ENCODE measurements at regions not wholly inside any gene's neighbourhood (a gene's known extent, or its start where the extent isn't known, plus 50 kb on each side); places are given as distances from the start of the nearest gene placed in this dataset.
"Not testable (repeated sequence)": the region's sequence is repeated elsewhere in the genome, so short reads cannot be mapped to it uniquely, and the experiment has no call there.

DNA sequence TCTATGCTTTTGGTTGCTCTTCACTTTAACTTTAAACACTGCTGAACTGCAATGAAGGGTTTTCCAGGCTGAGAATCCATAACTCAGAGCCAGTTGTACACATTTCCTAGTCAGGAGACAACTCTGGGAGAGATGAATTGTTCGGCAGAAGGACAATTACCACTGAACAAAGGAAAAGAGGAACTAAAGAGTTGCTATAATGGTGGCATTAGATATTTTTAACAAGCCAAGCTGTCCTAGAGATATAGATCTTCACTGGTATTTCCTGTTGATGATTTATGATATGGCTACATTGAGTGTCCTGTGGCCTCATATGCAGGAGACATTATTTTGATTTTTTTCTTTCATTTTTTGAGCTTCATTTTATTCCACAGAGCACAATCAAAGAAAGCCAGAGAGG lies 219.1 kb upstream of the PCSK5 start:
- Mint-ChIP-seq H3K9me3 (no peaks in the 10 kb centered on the region), H3K36me3 (no peaks in the 10 kb centered on the region), H3K4me3 (no peak overlapping the region), H3K27ac (no peak overlapping the region), H3K27me3 (peaks cover 9 to 18% of the 10 kb centered on the region in 2 donors), H3K4me1 (no peaks in the 10 kb centered on the region)
- CTCF ChIA-PET, result no interaction called here
- ATAC-seq (replicated peaks in 1 of 4), result no peak
- Histone ChIP-seq H3K9me3 (no peaks in the 10 kb centered on the region), H3K27ac (ENCODE audit: low read length) (no peak overlapping the region), H3K4me1 (ENCODE audit: control insufficient read depth in 1 of 2, extremely low read depth in 1 of 2, insufficient read depth in 2 of 2, low read length in 2 of 2) (no peaks in the 10 kb centered on the region), H3K36me3 (ENCODE audit: control insufficient read depth in 2 of 2, extremely low read depth in 1 of 2, insufficient read depth in 1 of 2, low read length in 1 of 2) (no peaks in the 10 kb centered on the region), H3K4me3 (ENCODE audit: control insufficient read depth in 1 of 2, extremely low read depth in 1 of 2, low read length in 1 of 2) (no peak overlapping the region), H3K27me3 (replicated peaks in 1 of 2; ENCODE audit: control insufficient read depth in 2 of 2, extremely low read depth in 1 of 2, insufficient read depth in 2 of 2, low read length in 1 of 2) (no peaks in the 10 kb centered on the region)
- DNase-seq, result no peak
- POLR2A ChIA-PET, result no interaction called here
- 17% methylated on average over 1 of the region's 1 CpG for WGBS (ENCODE audit: insufficient coverage)

DNA sequence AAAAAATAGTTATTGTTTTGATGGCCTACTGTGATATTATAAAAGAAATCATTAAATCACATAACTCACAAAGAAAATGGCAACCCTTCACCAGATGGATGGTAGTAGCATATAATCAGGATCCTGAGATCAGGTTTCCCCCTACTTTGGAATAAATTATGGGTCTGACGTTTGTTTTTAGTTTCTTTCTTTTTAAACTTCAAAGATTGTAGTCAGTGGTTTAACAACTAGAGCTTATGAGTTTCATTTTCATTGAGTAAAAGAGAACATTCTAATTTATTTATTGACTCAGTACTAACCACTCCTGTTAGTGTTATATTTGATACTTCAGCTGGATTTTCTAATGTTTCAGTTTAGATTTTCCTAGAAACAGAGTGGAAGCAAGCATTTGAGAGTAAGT lies 218.0 kb upstream of the PCSK5 start:
- Mint-ChIP-seq H3K36me3 (no peaks in the 10 kb centered on the region), H3K27me3 (peaks cover 4 to 15% of the 10 kb centered on the region in 2 donors), H3K27ac (no peak overlapping the region), H3K4me3 (no peak overlapping the region), H3K9me3 (no peaks in the 10 kb centered on the region), H3K4me1 (no peaks in the 10 kb centered on the region)
- Histone ChIP-seq H3K36me3 (ENCODE audit: control insufficient read depth in 2 of 2, extremely low read depth in 1 of 2, insufficient read depth in 1 of 2, low read length in 1 of 2) (no peaks in the 10 kb centered on the region), H3K27me3 (replicated peaks in 1 of 2; ENCODE audit: control insufficient read depth in 2 of 2, extremely low read depth in 1 of 2, insufficient read depth in 2 of 2, low read length in 1 of 2) (no peaks in the 10 kb centered on the region), H3K9me3 (no peaks in the 10 kb centered on the region), H3K4me3 (ENCODE audit: control insufficient read depth in 1 of 2, extremely low read depth in 1 of 2, low read length in 1 of 2) (no peak overlapping the region), H3K27ac (ENCODE audit: low read length) (no peak overlapping the region), H3K4me1 (ENCODE audit: control insufficient read depth in 1 of 2, extremely low read depth in 1 of 2, insufficient read depth in 2 of 2, low read length in 2 of 2) (no peaks in the 10 kb centered on the region)
- ChIA-PET CTCF (no interaction called here), POLR2A (no interaction called here)
- no CpG with 5 or more reads among the region's 1 CpG for WGBS (ENCODE audit: insufficient coverage)
- DNase-seq (no peak), ATAC-seq (replicated peaks in 1 of 4) (no peak)

DNA sequence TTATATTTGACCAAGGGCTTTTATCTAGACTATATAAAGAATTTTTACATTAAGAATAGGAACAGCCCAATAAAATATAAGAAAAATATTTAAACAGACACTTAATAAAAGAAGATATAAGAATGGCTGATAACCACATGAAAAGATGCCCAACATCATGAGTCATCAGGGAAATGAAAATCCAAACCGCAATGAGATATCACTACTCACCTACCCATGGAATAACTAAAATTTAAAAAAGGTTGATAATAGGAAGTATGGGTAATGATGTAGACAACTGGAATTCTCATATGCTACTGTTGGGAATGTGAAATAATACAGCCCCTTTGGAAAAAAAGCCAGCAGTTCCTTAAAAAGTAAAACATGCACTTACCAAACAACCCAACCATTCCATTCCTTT lies 206.9 kb upstream of the PCSK5 start:
- no CpG with 5 or more reads among the region's 1 CpG for WGBS (ENCODE audit: insufficient coverage)
- Histone ChIP-seq H3K27ac (ENCODE audit: low read length) (no peak overlapping the region), H3K9me3 (no peaks in the 10 kb centered on the region), H3K36me3 (ENCODE audit: control insufficient read depth in 2 of 2, extremely low read depth in 1 of 2, insufficient read depth in 1 of 2, low read length in 1 of 2) (no peaks in the 10 kb centered on the region), H3K27me3 (replicated peaks in 1 of 2; ENCODE audit: control insufficient read depth in 2 of 2, extremely low read depth in 1 of 2, insufficient read depth in 2 of 2, low read length in 1 of 2) (no peaks in the 10 kb centered on the region), H3K4me3 (ENCODE audit: control insufficient read depth in 1 of 2, extremely low read depth in 1 of 2, low read length in 1 of 2) (no peak overlapping the region), H3K4me1 (ENCODE audit: control insufficient read depth in 1 of 2, extremely low read depth in 1 of 2, insufficient read depth in 2 of 2, low read length in 2 of 2) (no peaks in the 10 kb centered on the region)
- Mint-ChIP-seq H3K36me3 (no peaks in the 10 kb centered on the region), H3K27me3 (peaks cover 1% of the 10 kb centered on the region in 2 donors), H3K4me1 (no peaks in the 10 kb centered on the region), H3K4me3 (no peak overlapping the region), H3K9me3 (peaks cover 0 to 10% (median 2%) of the 10 kb centered on the region in 3 donors), H3K27ac (no peak overlapping the region)
- ATAC-seq (replicated peaks in 1 of 4) (no peak), DNase-seq (no peak)
- CTCF ChIA-PET, result no interaction called here
- POLR2A ChIA-PET, result no interaction called here

DNA sequence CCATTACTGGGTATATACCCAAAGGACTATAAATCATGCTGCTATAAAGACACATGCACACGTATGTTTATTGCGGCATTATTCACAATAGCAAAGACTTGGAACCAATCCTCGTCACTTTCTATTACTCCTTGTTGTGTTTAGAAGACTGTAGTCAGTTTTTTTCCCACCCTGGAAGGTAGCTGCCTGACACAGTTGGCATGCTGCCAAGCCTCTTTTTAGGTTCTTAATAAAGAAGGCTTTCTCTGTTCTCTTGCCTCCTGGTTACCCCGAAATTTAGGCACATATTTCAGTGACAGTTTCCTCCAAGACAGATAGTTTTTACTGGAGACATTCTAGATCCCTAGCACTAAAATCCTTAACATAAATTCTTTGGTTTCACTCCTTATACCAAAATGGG lies 205.4 kb upstream of the PCSK5 start:
- Histone ChIP-seq H3K9me3 (no peaks in the 10 kb centered on the region), H3K27ac (ENCODE audit: low read length) (no peak overlapping the region), H3K36me3 (ENCODE audit: control insufficient read depth in 2 of 2, extremely low read depth in 1 of 2, insufficient read depth in 1 of 2, low read length in 1 of 2) (no peaks in the 10 kb centered on the region), H3K27me3 (replicated peaks in 1 of 2; ENCODE audit: control insufficient read depth in 2 of 2, extremely low read depth in 1 of 2, insufficient read depth in 2 of 2, low read length in 1 of 2) (no peaks in the 10 kb centered on the region), H3K4me1 (ENCODE audit: control insufficient read depth in 1 of 2, extremely low read depth in 1 of 2, insufficient read depth in 2 of 2, low read length in 2 of 2) (no peaks in the 10 kb centered on the region), H3K4me3 (ENCODE audit: control insufficient read depth in 1 of 2, extremely low read depth in 1 of 2, low read length in 1 of 2) (no peak overlapping the region)
- WGBS (ENCODE audit: insufficient coverage), result no CpG with 5 or more reads among the region's 4 CpGs
- ChIA-PET POLR2A (no interaction called here), CTCF (no interaction called here)
- Mint-ChIP-seq H3K4me3 (no peak overlapping the region), H3K27ac (no peak overlapping the region), H3K27me3 (peaks cover 5% of the 10 kb centered on the region in 2 donors), H3K4me1 (no peaks in the 10 kb centered on the region), H3K36me3 (no peaks in the 10 kb centered on the region), H3K9me3 (peaks cover 3 to 18% (median 4%) of the 10 kb centered on the region in 3 donors)
- DNase-seq (no peak), ATAC-seq (replicated peaks in 1 of 4) (no peak)

DNA sequence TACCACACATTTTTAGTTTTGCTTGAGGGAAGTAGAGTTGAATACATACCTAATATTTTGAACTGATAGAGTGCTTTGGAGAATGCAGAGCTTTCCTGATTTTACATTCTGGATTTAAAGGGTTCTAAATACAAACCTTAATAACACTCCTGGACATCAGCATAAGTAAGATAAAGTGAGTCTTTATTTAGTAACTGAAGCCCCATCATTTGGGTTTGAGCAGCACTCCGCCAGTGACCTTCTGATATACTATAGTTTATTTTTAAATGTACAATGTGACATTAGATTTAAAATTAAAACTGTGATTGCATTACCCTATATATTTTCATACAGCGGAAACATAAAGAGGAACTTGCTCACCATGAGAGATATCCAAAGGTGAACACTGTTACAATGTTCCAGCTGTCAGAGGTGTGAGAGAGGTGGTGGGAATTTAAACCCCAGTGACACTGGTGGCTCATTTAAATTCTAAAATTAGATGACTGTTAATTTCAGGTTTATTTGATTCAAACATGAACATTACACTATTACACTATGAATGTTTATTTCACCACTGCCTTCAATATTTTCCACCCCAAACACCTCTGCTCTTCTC lies 203.0 kb upstream of the PCSK5 start:
- Histone ChIP-seq H3K4me3 (ENCODE audit: control insufficient read depth in 1 of 2, extremely low read depth in 1 of 2, low read length in 1 of 2) (no peak overlapping the region), H3K4me1 (ENCODE audit: control insufficient read depth in 1 of 2, extremely low read depth in 1 of 2, insufficient read depth in 2 of 2, low read length in 2 of 2) (no peaks in the 10 kb centered on the region), H3K9me3 (no peaks in the 10 kb centered on the region), H3K36me3 (ENCODE audit: control insufficient read depth in 2 of 2, extremely low read depth in 1 of 2, insufficient read depth in 1 of 2, low read length in 1 of 2) (no peaks in the 10 kb centered on the region), H3K27ac (ENCODE audit: low read length) (no peak overlapping the region), H3K27me3 (replicated peaks in 1 of 2; ENCODE audit: control insufficient read depth in 2 of 2, extremely low read depth in 1 of 2, insufficient read depth in 2 of 2, low read length in 1 of 2) (no peaks in the 10 kb centered on the region)
- no CpG with 5 or more reads among the region's 2 CpGs for WGBS (ENCODE audit: insufficient coverage)
- Mint-ChIP-seq H3K9me3 (peaks cover 4 to 16% (median 4%) of the 10 kb centered on the region in 3 donors), H3K36me3 (no peaks in the 10 kb centered on the region), H3K4me1 (peaks cover 0 to 8% (median 0%) of the 10 kb centered on the region in 3 donors), H3K27ac (no peak overlapping the region), H3K4me3 (no peak overlapping the region), H3K27me3 (peaks cover 5% of the 10 kb centered on the region in 2 donors)
- CTCF ChIA-PET, result no interaction called here
- ATAC-seq (replicated peaks in 1 of 4), result no peak
- DNase-seq, result no peak
- POLR2A ChIA-PET, result no interaction called here

DNA sequence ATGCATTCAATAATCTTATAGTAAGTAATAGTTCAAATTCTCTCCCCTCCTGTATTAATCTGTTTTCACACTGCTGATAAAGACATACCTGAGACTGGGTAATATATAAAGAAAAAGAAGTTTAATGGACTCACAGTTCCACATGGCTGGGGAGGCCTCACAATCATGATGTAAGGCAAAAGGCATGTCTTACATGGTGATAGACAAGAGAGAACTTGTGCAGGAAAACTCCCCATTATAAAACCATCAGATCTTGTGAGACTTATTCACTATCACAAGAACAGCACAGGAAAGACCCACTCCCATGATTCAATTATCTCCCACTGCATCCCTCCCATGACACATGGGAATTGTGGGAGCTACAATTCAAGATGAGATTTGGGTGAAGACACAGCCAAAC lies 199.9 kb upstream of the PCSK5 start:
- H3K36me3 ChIP-seq (ENCODE audit: control insufficient read depth in 2 of 2, extremely low read depth in 1 of 2, insufficient read depth in 1 of 2, low read length in 1 of 2); H3K4me3 Mint-ChIP-seq; ATAC-seq (replicated peaks in 1 of 4); H3K4me3 ChIP-seq (ENCODE audit: control insufficient read depth in 1 of 2, extremely low read depth in 1 of 2, low read length in 1 of 2); POLR2A ChIA-PET; H3K36me3 Mint-ChIP-seq; DNase-seq; H3K9me3 Mint-ChIP-seq; H3K4me1 Mint-ChIP-seq; H3K27me3 Mint-ChIP-seq; H3K27ac ChIP-seq (ENCODE audit: low read length); H3K4me1 ChIP-seq (ENCODE audit: control insufficient read depth in 1 of 2, extremely low read depth in 1 of 2, insufficient read depth in 2 of 2, low read length in 2 of 2); H3K9me3 ChIP-seq; CTCF ChIA-PET; H3K27ac Mint-ChIP-seq; H3K27me3 ChIP-seq (replicated peaks in 1 of 2; ENCODE audit: control insufficient read depth in 2 of 2, extremely low read depth in 1 of 2, insufficient read depth in 2 of 2, low read length in 1 of 2): not testable (repeated sequence)

DNA sequence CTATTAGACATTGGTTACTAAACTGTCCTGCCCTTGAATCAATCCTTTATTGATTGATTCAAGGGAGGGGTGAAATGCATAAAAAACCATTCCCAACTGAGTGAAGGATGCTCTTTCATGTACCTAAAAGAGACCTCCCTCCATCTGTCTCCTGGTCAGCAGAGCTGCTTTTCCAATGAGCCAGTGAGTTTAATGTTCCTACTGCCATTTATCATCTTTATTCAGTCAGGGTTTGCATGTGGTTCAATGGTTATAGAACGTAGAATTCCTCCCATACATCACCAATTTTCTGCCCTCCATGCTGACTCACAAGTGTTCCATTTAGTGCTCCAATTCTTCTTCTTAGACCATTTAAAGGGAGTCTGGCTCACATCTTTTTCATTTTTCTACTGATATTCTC lies 199.1 kb upstream of the PCSK5 start:
- POLR2A ChIA-PET, result no interaction called here
- no peaks in the 10 kb centered on the region for H3K27me3 ChIP-seq (replicated peaks in 1 of 2; ENCODE audit: control insufficient read depth in 2 of 2, extremely low read depth in 1 of 2, insufficient read depth in 2 of 2, low read length in 1 of 2)
- DNase-seq, result no peak
- H3K4me1 ChIP-seq (ENCODE audit: control insufficient read depth in 1 of 2, extremely low read depth in 1 of 2, insufficient read depth in 2 of 2, low read length in 2 of 2), result no peaks in the 10 kb centered on the region
- CTCF ChIA-PET, result no interaction called here
- no peak overlapping the region for H3K4me3 Mint-ChIP-seq
- peaks cover 2 to 9% (median 4%) of the 10 kb centered on the region in 3 donors for H3K9me3 Mint-ChIP-seq
- no peak overlapping the region for H3K27ac ChIP-seq (ENCODE audit: low read length)
- no peaks in the 10 kb centered on the region for H3K36me3 Mint-ChIP-seq
- no peaks in the 10 kb centered on the region for H3K36me3 ChIP-seq (ENCODE audit: control insufficient read depth in 2 of 2, extremely low read depth in 1 of 2, insufficient read depth in 1 of 2, low read length in 1 of 2)
- peaks cover 0 to 8% (median 0%) of the 10 kb centered on the region in 3 donors for H3K4me1 Mint-ChIP-seq
- ATAC-seq (replicated peaks in 1 of 4), result no peak
- no peak overlapping the region for H3K4me3 ChIP-seq (ENCODE audit: control insufficient read depth in 1 of 2, extremely low read depth in 1 of 2, low read length in 1 of 2)
- H3K27me3 Mint-ChIP-seq, result peaks cover 5% of the 10 kb centered on the region in 2 donors
- no peaks in the 10 kb centered on the region for H3K9me3 ChIP-seq
- H3K27ac Mint-ChIP-seq, result no peak overlapping the region
- 67% methylated on average over 1 of the region's 1 CpG for WGBS (ENCODE audit: insufficient coverage)
